ENCODE measurements at regions not wholly inside any gene's neighbourhood (a gene's known extent, or its start where the extent isn't known, plus 50 kb on each side); places are given as distances from the start of the nearest gene placed in this dataset.

- Histone ChIP-seq H3K9me2 (ENCODE audit: low read depth, low read length) (no peaks in the 10 kb centered on the region), H3K4me3 (ENCODE audit: low read depth, low read length, poor library complexity, severe bottlenecking) (no peak overlapping the region), H3K9ac (ENCODE audit: low read length) (no peak overlapping the region), H4K20me1 (ENCODE audit: insufficient read depth, low read length) (no peaks in the 10 kb centered on the region), H3K9me3 (ENCODE audit: low read length) (no peaks in the 10 kb centered on the region), H3K4me2 (ENCODE audit: low read length) (no peak overlapping the region), H3K27ac (ENCODE audit: low read depth, low read length, poor library complexity, severe bottlenecking) (no peak overlapping the region), H2AFZ (ENCODE audit: low read length) (no peak overlapping the region), H3K4me1 (ENCODE audit: insufficient read depth, low read length, severe bottlenecking) (no peaks in the 10 kb centered on the region), H3K27me3 (ENCODE audit: insufficient read depth, low read length) (no peaks in the 10 kb centered on the region), H3K36me3 (ENCODE audit: insufficient read depth, low read length) (no peaks in the 10 kb centered on the region), H3F3A (ENCODE audit: insufficient read depth, low read length) (no peaks in the 10 kb centered on the region), H3K79me2 (ENCODE audit: insufficient read depth, low read length) (no peaks in the 10 kb centered on the region)
- TF ChIP-seq EZH2 (IDR thresholded peaks at IDR 0.05; ENCODE audit: borderline replicate concordance, low read length) (no peak), CTCF (IDR thresholded peaks at IDR 0.05; ENCODE audit: low read length) (no peak)
These were observed 540.5 kb downstream of the SLC4A3 start for GRCh38 chr2:220167956-220168355.

GRCh38 chr2:220168891-220169546 lies 541.6 kb downstream of the SLC4A3 start:
- H3K27ac ChIP-seq (ENCODE audit: low read depth, low read length, poor library complexity, severe bottlenecking), result no peak overlapping the region

GRCh38 chr2:220174826-220175225 lies 547.4 kb downstream of the SLC4A3 start:
- H3F3A ChIP-seq (ENCODE audit: insufficient read depth, low read length), result no peaks in the 10 kb centered on the region
- H3K9me3 ChIP-seq (ENCODE audit: low read length), result no peaks in the 10 kb centered on the region

More at GRCh38 chr2:220168891-220169546, 541.6 kb downstream of the SLC4A3 start:
- no peaks in the 10 kb centered on the region for H3K36me3 ChIP-seq (ENCODE audit: insufficient read depth, low read length)
- no peaks in the 10 kb centered on the region for H3K4me1 ChIP-seq (ENCODE audit: insufficient read depth, low read length, severe bottlenecking)
- H3K79me2 ChIP-seq (ENCODE audit: insufficient read depth, low read length), result no peaks in the 10 kb centered on the region
- no peaks in the 10 kb centered on the region for H3K9me2 ChIP-seq (ENCODE audit: low read depth, low read length)
- no peaks in the 10 kb centered on the region for H3F3A ChIP-seq (ENCODE audit: insufficient read depth, low read length)
- TF ChIP-seq EZH2 (IDR thresholded peaks at IDR 0.05; ENCODE audit: borderline replicate concordance, low read length), result no peak
- TF ChIP-seq CTCF (IDR thresholded peaks at IDR 0.05; ENCODE audit: low read length), result no peak
- H3K27me3 ChIP-seq (ENCODE audit: insufficient read depth, low read length), result no peaks in the 10 kb centered on the region
- no peak overlapping the region for H3K9ac ChIP-seq (ENCODE audit: low read length)
- no peak overlapping the region for H3K4me3 ChIP-seq (ENCODE audit: low read depth, low read length, poor library complexity, severe bottlenecking)
- no peaks in the 10 kb centered on the region for H3K9me3 ChIP-seq (ENCODE audit: low read length)
- no peak overlapping the region for H3K4me2 ChIP-seq (ENCODE audit: low read length)
- H4K20me1 ChIP-seq (ENCODE audit: insufficient read depth, low read length), result no peaks in the 10 kb centered on the region
- H2AFZ ChIP-seq (ENCODE audit: low read length), result no peak overlapping the region

More at GRCh38 chr2:220174826-220175225, 547.4 kb downstream of the SLC4A3 start:
- Histone ChIP-seq H3K27ac (ENCODE audit: low read depth, low read length, poor library complexity, severe bottlenecking) (no peak overlapping the region), H3K36me3 (ENCODE audit: insufficient read depth, low read length) (no peaks in the 10 kb centered on the region), H3K27me3 (ENCODE audit: insufficient read depth, low read length) (no peaks in the 10 kb centered on the region), H4K20me1 (ENCODE audit: insufficient read depth, low read length) (no peaks in the 10 kb centered on the region), H3K4me1 (ENCODE audit: insufficient read depth, low read length, severe bottlenecking) (no peaks in the 10 kb centered on the region), H3K9me2 (ENCODE audit: low read depth, low read length) (no peaks in the 10 kb centered on the region), H3K4me3 (ENCODE audit: low read depth, low read length, poor library complexity, severe bottlenecking) (no peak overlapping the region), H3K9ac (ENCODE audit: low read length) (no peak overlapping the region), H3K4me2 (ENCODE audit: low read length) (no peak overlapping the region), H2AFZ (ENCODE audit: low read length) (no peak overlapping the region), H3K79me2 (ENCODE audit: insufficient read depth, low read length) (no peaks in the 10 kb centered on the region)
- TF ChIP-seq CTCF (IDR thresholded peaks at IDR 0.05; ENCODE audit: low read length), result no peak
- no peak for TF ChIP-seq EZH2 (IDR thresholded peaks at IDR 0.05; ENCODE audit: borderline replicate concordance, low read length)

Data from OCI-LY1 (cell line).